Smooth muscle cell (in vitro differentiated cells): ENCODE measurements at regions not wholly inside any gene's neighbourhood (a gene's known extent, or its start where the extent isn't known, plus 50 kb on each side); places are given as distances from the start of the nearest gene placed in this dataset.
A peak's percentile ranks its signal among the peaks of the same experiment; 100 is the strongest.

Source experiments
- DNase-seq: peaks from one replicate; lab custom pipeline; 2025; ENCODE audit not compliant: unreplicated experiment; lab: John Stamatoyannopoulos, UW
- H2AFZ ChIP-seq: fragments of 200-600 bp; sonication (generic); 2 replicates; pipeline ENCODE4 v1.6.0; 2016; ENCODE audit warnings: antibody characterized with exemption, low read depth, mild to moderate bottlenecking
- H3F3A ChIP-seq: fragments of 200-600 bp; sonication (generic); 2 replicates; pipeline ENCODE4 v1.6.0; 2017; ENCODE audit warnings: antibody characterized with exemption, low read depth
- H3K27ac ChIP-seq: fragments of 200-600 bp; sonication (generic); 2 replicates; pipeline ENCODE4 v1.5.1; 2016; ENCODE audit warnings: low read depth, mild to moderate bottlenecking
- H3K27me3 ChIP-seq: fragments of 200-600 bp; sonication (generic); 2 replicates; pipeline ENCODE4 v1.6.1; 2016; ENCODE audit warnings: low read depth, mild to moderate bottlenecking
- H3K36me3 ChIP-seq: fragments of 200-600 bp; sonication (generic); 2 replicates; pipeline ENCODE4 v1.5.1; 2016; ENCODE audit warnings: low read depth
- H3K4me1 ChIP-seq: fragments of 200-600 bp; sonication (generic); 2 replicates; pipeline ENCODE4 v1.5.1; 2016; ENCODE audit warnings: low read depth
- H3K4me2 ChIP-seq: fragments of 200-600 bp; sonication (generic); 2 replicates; pipeline ENCODE4 v1.6.0; 2016; ENCODE audit warnings: mild to moderate bottlenecking
- H3K4me3 ChIP-seq: fragments of 200-600 bp; sonication (generic); 2 replicates; pipeline ENCODE4 v1.5.1; 2016; ENCODE audit warnings: mild to moderate bottlenecking
- H3K79me2 ChIP-seq: fragments of 200-600 bp; sonication (generic); 2 replicates; pipeline ENCODE4 v1.6.0; 2016; ENCODE audit warnings: low read depth, mild to moderate bottlenecking
- H3K9ac ChIP-seq: fragments of 200-600 bp; sonication (generic); 2 replicates; pipeline ENCODE4 v1.6.0; 2016; ENCODE audit warnings: low read depth
- H3K9me3 ChIP-seq: fragments of 200-600 bp; sonication (generic); replicated peaks from 2 replicates; pipeline ENCODE4 v1.5.1; 2016; ENCODE audit warnings: low read depth
- H4K20me1 ChIP-seq: fragments of 200-600 bp; sonication (generic); 2 replicates; pipeline ENCODE4 v1.6.0; 2016; ENCODE audit warnings: low read depth
- CTCF ChIP-seq: fragments of 200-600 bp; sonication (generic); IDR thresholded peaks from 2 replicates; pipeline ENCODE4 v1.5.1; 2017; ENCODE audit warnings: borderline replicate concordance, mild to moderate bottlenecking, antibody characterized with exemption; ENCODE audit not compliant: insufficient read depth, poor library complexity, severe bottlenecking
- WGBS: methylation state at CpG from one replicate; pipeline ENCODE4 v1.1.7; 2016; ENCODE audit warnings: low lambda C conversion rate; 5-methylcytosine and 5-hydroxymethylcytosine counted together

- no peaks in the 10 kb centered on the region for H3K79me2 ChIP-seq
- TF ChIP-seq CTCF, result no peak
- WGBS, result 95% methylated on average over 5 of the region's 5 CpGs
- DNase-seq, result no peak
- no peak overlapping the region for H3K27ac ChIP-seq
- peaks cover 12% of the 10 kb centered on the region for H3K4me1 ChIP-seq
- no peak overlapping the region for H3K9ac ChIP-seq
- H3F3A ChIP-seq, result no peaks in the 10 kb centered on the region
- no peaks in the 10 kb centered on the region for H3K27me3 ChIP-seq
- no peaks in the 10 kb centered on the region for H3K9me3 ChIP-seq
- H3K36me3 ChIP-seq, result no peaks in the 10 kb centered on the region
- H2AFZ ChIP-seq, result no peak overlapping the region
- H3K4me3 ChIP-seq, result no peak overlapping the region
- H3K4me2 ChIP-seq, result no peak overlapping the region
- no peaks in the 10 kb centered on the region for H4K20me1 ChIP-seq
Measured at GRCh38 chr10:10307036-10307435, 710.6 kb upstream of the CELF2 start.

DNA sequence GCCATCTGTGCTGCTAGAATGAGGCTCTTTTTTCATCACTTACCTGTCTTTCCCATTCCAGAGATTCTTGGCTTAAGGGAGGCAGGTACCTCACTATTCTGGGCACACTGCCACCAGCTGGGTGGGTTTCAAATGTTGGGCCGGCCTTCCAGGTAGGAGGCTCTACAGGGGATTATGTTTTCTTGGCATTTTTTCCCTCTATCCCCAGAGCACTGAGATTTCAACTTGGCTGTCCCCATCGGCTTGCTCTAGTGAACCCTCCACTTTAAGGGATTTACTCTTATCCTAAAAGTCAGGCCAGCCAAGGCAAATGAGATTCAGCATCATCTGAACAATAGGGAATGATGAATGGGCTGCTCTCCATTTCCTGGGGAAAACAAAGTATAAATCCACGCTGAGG, 710.1 kb upstream of the CELF2 start:
- no peak for DNase-seq

GRCh38 chr10:10310498-10310897, 707.2 kb upstream of the CELF2 start:
- Histone ChIP-seq H3K4me2 (no peak overlapping the region), H3K9ac (no peak overlapping the region), H3F3A (no peaks in the 10 kb centered on the region), H4K20me1 (no peaks in the 10 kb centered on the region), H3K79me2 (no peaks in the 10 kb centered on the region), H3K27ac (no peak overlapping the region), H3K9me3 (no peaks in the 10 kb centered on the region), H3K4me3 (no peak overlapping the region), H3K27me3 (no peaks in the 10 kb centered on the region), H2AFZ (peak overlapping the region; percentile 52), H3K36me3 (no peaks in the 10 kb centered on the region), H3K4me1 (no peaks in the 10 kb centered on the region)
- DNase-seq, result no peak
- 90% methylated on average over 1 of the region's 1 CpG for WGBS
- no peak for TF ChIP-seq CTCF

More for the DNA sequence above, 710.1 kb upstream of the CELF2 start:
- Histone ChIP-seq H3K79me2 (no peaks in the 10 kb centered on the region), H4K20me1 (no peaks in the 10 kb centered on the region), H3K27ac (no peak overlapping the region), H3K4me2 (no peak overlapping the region), H3K4me1 (peaks cover 12% of the 10 kb centered on the region), H3K27me3 (no peaks in the 10 kb centered on the region), H3K9ac (no peak overlapping the region), H3K36me3 (no peaks in the 10 kb centered on the region), H3K4me3 (no peak overlapping the region), H2AFZ (no peak overlapping the region), H3F3A (no peaks in the 10 kb centered on the region), H3K9me3 (no peaks in the 10 kb centered on the region)
- no peak for TF ChIP-seq CTCF
- 91% methylated on average over 3 of the region's 3 CpGs for WGBS

- TF ChIP-seq CTCF, result no peak
- no peaks in the 10 kb centered on the region for H4K20me1 ChIP-seq
- H2AFZ ChIP-seq, result no peak overlapping the region
Measured at GRCh38 chr10:10311966-10312365, 705.7 kb upstream of the CELF2 start.

More at GRCh38 chr10:10311966-10312365, 705.7 kb upstream of the CELF2 start:
- Histone ChIP-seq H3K4me1 (no peaks in the 10 kb centered on the region), H3K9ac (no peak overlapping the region), H3K9me3 (no peaks in the 10 kb centered on the region), H3K27me3 (no peaks in the 10 kb centered on the region), H3K4me3 (no peak overlapping the region), H3K79me2 (no peaks in the 10 kb centered on the region), H3K4me2 (no peak overlapping the region), H3F3A (no peaks in the 10 kb centered on the region), H3K27ac (no peak overlapping the region), H3K36me3 (no peaks in the 10 kb centered on the region)
- no peak for DNase-seq
- WGBS, result 98% methylated on average over 2 of the region's 2 CpGs
